OCI-LY3 (cell line): ENCODE measurements at regions not wholly inside any gene's neighbourhood (a gene's known extent, or its start where the extent isn't known, plus 50 kb on each side); places are given as distances from the start of the nearest gene placed in this dataset.

Source experiments
- CTCF ChIP-seq: fragments of 200-600, 300-600 bp; sonication (generic); IDR thresholded peaks from 2 replicates; pipeline ENCODE4 v1.5.1; 2014; ENCODE audit warnings: antibody characterized with exemption, low read length, low read depth
- EZH2phosphoT487 ChIP-seq: fragments of 200-600 bp; shearing (Covaris generic); IDR thresholded peaks from 2 replicates; pipeline ENCODE4 v1.6.1; 2018; ENCODE audit warnings: antibody characterized with exemption, mixed run types, low read depth

- TF ChIP-seq CTCF (no peak), EZH2phosphoT487 (no peak)
Measured at GRCh38 chr11:109783840-109784239, 309.4 kb upstream of the ZC3H12C start.
